Gastrocnemius medialis (tissue), 4 donors: ENCODE measurements at regions not wholly inside any gene's neighbourhood (a gene's known extent, or its start where the extent isn't known, plus 50 kb on each side); places are given as distances from the start of the nearest gene placed in this dataset.

Experiments
- ATAC-seq, 2 donors: fragments of 150-250 bp; one replicate each; pipeline ENCODE4 v1.9.1; 2016
- DNase-seq, 2 donors: peaks; one replicate each; pipeline ENCODE4 v3.0.0-alpha.2; 2019
- H3K27ac ChIP-seq, 4 donors: fragments of 200-600 bp; sonication (generic); 1 replicate in 1 of 4; 2 replicates in 3 of 4; pipeline ENCODE4 v1.5.1; 2016 to 2018; ENCODE audit warnings: mild to moderate bottlenecking in 2 of 4, moderate library complexity in 1 of 4
- H3K27me3 ChIP-seq, 3 donors: fragments of 200-600 bp; sonication (generic) in 2 of 3; 1 replicate in 1 of 3; 2 replicates in 2 of 3; pipeline versions ENCODE4 v1.5.1 to v1.6.0; 2016 to 2019; ENCODE audit warnings: mild to moderate bottlenecking in 1 of 3, moderate library complexity in 1 of 3
- H3K36me3 ChIP-seq, 2 donors: fragments of 200-600 bp; sonication (generic) in 1 of 2; one replicate each; pipeline ENCODE4 v1.5.1; 2017 to 2018
- H3K4me1 ChIP-seq, 2 donors: fragments of 200-600 bp; sonication (generic) in 1 of 2; one replicate each; pipeline ENCODE4 v1.5.1; 2016 to 2017; ENCODE audit warnings: mild to moderate bottlenecking in 2 of 2
- H3K4me3 ChIP-seq, 4 donors: fragments of 200-600 bp; sonication (generic) in 3 of 4; 1 replicate in 1 of 4; 2 replicates in 3 of 4; pipeline ENCODE4 v1.5.1; 2016 to 2019; ENCODE audit warnings: mild to moderate bottlenecking in 2 of 4
- H3K9me3 ChIP-seq, 3 donors: fragments of 200-600 bp; sonication (generic) in 2 of 3; 1 replicate in 1 of 3; 2 replicates in 2 of 3; pipeline ENCODE4 v1.5.1; 2016 to 2019
- POLR2A ChIP-seq, 2 donors: fragments of 450-650 bp; IDR thresholded peaks; one replicate each; pipeline ENCODE4 v1.6.1; 2017; ENCODE audit warnings: antibody characterized with exemption in 2 of 2, mild to moderate bottlenecking in 2 of 2, moderate library complexity in 2 of 2
- in situ Hi-C, 4 donors: fragments of 200-750 bp; cut with MboI; loops; one replicate each; pipeline versions ENCODE4 v1.15.0 to v1.8.0; 2017; ENCODE audit warnings: low sequenced_read_pairs in 4 of 4
- intact Hi-C: fragments of 100-400 bp; cut with DNase I; formaldehyde crosslinking; loops from one replicate; pipeline ENCODE4 v1.15.1; 2023; ENCODE audit warnings: low total_unique reads
- TF ChIP-seq, protein P1 (sequence below), 5 experiments: fragments of 450-650 bp in 3 of 5; fragments of 200-600 bp in 2 of 5; sonication (generic) in 2 of 5; IDR thresholded peaks in 4 of 5; conservative IDR thresholded peaks in 1 of 5; 1 replicate in 4 of 5; 2 replicates in 1 of 5; pipeline ENCODE4 v1.5.1; 2016 to 2019; ENCODE audit warnings: antibody characterized with exemption in 5 of 5, mild to moderate bottlenecking in 3 of 5, moderate library complexity in 3 of 5

DNA sequence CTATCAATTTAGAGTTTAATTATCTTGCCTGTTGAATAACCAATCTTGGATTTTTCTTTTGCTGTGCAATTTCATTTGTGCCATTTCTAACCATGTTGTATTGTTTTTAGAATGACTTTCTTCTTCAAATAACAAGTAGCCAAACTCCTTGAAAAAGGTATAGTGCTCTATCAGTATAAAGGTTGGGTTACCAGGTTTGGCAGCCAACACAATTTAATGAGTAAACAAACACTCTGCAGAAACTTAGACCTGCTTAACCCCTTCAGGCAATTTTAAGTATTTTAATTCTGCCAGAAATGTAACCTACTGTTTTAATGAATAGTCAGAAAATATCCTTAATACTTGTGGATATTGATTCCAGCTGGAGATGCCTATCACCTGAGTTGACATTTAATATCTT lies 299.8 kb downstream of the ARL4A start:
- TF ChIP-seq, protein P1, sequence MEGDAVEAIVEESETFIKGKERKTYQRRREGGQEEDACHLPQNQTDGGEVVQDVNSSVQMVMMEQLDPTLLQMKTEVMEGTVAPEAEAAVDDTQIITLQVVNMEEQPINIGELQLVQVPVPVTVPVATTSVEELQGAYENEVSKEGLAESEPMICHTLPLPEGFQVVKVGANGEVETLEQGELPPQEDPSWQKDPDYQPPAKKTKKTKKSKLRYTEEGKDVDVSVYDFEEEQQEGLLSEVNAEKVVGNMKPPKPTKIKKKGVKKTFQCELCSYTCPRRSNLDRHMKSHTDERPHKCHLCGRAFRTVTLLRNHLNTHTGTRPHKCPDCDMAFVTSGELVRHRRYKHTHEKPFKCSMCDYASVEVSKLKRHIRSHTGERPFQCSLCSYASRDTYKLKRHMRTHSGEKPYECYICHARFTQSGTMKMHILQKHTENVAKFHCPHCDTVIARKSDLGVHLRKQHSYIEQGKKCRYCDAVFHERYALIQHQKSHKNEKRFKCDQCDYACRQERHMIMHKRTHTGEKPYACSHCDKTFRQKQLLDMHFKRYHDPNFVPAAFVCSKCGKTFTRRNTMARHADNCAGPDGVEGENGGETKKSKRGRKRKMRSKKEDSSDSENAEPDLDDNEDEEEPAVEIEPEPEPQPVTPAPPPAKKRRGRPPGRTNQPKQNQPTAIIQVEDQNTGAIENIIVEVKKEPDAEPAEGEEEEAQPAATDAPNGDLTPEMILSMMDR (IDR thresholded peaks at IDR 0.05 in 4 of 5, conservative IDR thresholded peaks at IDR 0.05 in 1 of 5), result no peak
- no peak for TF ChIP-seq POLR2A (IDR thresholded peaks at IDR 0.05)
- H3K4me1 ChIP-seq, result no peaks in the 10 kb centered on the region
- H3K4me3 ChIP-seq, result no peak overlapping the region
- intact Hi-C loops, result no loop called here
- in situ Hi-C loops, result no loop called here
- no peaks in the 10 kb centered on the region for H3K36me3 ChIP-seq
- no peaks in the 10 kb centered on the region for H3K9me3 ChIP-seq
- DNase-seq (no peak), ATAC-seq (no peak)
- H3K27me3 ChIP-seq, result no peaks in the 10 kb centered on the region
- no peak overlapping the region for H3K27ac ChIP-seq

DNA sequence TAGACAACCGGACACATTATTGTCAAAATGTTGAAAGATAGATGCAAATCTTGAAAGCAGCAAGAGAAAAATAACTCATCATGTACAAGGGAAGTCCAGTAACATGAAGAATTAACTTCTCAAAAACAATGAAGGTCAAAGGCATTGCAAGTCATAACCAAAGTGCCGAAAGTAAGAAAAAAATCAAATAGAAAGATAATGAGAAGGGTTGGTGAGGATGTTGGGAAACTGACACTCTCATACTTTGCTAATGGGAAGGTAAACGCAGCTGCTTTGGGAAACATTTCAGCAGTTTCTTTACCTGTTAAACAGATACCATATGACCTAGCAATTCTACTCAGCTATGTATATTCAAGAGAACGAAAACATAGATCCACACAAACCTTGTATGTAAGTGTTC lies 303.0 kb downstream of the ARL4A start:
- no peaks in the 10 kb centered on the region for H3K27me3 ChIP-seq
- ATAC-seq (no peak), DNase-seq (no peak)
- in situ Hi-C loops (no loop called here), intact Hi-C loops (no loop called here)
- no peaks in the 10 kb centered on the region for H3K4me1 ChIP-seq
- no peak overlapping the region for H3K4me3 ChIP-seq
- TF ChIP-seq, protein P1 (IDR thresholded peaks at IDR 0.05 in 4 of 5, conservative IDR thresholded peaks at IDR 0.05 in 1 of 5), result no peak
- no peak for TF ChIP-seq POLR2A (IDR thresholded peaks at IDR 0.05)
- no peaks in the 10 kb centered on the region for H3K36me3 ChIP-seq
- H3K27ac ChIP-seq, result no peak overlapping the region
- H3K9me3 ChIP-seq, result no peaks in the 10 kb centered on the region

DNA sequence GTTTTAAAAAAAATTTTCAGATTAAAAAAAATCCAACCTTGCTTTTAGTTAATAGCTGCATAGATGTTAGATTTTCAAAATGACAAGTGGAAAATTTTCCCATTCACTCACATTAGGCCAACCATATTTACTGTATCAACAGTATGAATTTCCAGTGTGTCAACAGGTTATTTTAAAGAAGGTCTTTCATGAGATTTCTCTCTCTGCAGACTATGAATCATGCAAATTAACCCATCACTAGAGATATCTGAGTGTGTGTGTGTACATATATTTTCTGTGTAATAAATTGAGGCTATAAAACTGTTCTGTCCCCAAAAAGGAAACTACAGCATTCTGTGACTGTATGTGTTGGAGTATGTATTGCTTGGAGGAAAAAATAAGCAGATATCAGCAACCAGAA lies 305.6 kb downstream of the ARL4A start:
- no peaks in the 10 kb centered on the region for H3K27me3 ChIP-seq
- DNase-seq (no peak), ATAC-seq (no peak)
- H3K9me3 ChIP-seq, result no peaks in the 10 kb centered on the region
- no peak overlapping the region for H3K27ac ChIP-seq
- in situ Hi-C loops (no loop called here), intact Hi-C loops (no loop called here)
- H3K4me1 ChIP-seq, result no peaks in the 10 kb centered on the region
- TF ChIP-seq, protein P1 (IDR thresholded peaks at IDR 0.05 in 4 of 5, conservative IDR thresholded peaks at IDR 0.05 in 1 of 5), result no peak
- no peak for TF ChIP-seq POLR2A (IDR thresholded peaks at IDR 0.05)
- H3K4me3 ChIP-seq, result no peak overlapping the region
- no peaks in the 10 kb centered on the region for H3K36me3 ChIP-seq

DNA sequence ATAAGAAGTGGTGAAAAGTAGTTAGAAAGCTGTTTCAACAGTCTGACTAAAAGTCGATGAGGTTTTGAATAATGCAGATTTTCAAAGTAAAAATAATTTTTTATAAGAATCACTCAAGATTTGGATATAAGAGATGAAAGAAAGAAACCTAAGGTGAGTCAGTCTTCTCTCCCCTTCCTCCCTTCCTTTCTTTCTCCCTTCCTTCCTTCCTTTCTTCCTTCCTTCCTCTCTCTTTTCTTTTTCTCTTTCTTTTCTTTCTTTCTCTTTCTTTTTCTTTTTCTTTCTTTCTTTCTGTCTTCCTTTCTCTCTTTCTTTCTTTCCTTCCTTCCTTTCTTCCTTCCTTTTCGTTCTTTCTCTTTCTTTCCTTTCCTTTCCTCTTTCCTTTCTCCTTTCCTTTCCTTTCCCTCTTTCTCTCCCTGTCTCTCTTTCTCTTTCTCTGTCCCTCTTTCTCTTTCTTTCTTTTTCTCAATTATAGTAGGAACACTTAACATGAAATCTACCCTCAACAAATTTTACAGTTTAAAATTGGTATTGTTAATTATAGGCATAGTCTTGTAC lies 308.6 kb downstream of the ARL4A start:
- intact Hi-C loops (no loop called here), in situ Hi-C loops (no loop called here)

More for the DNA sequence above, 308.6 kb downstream of the ARL4A start:
- DNase-seq, result no peak
- TF ChIP-seq POLR2A (IDR thresholded peaks at IDR 0.05), result no peak
- TF ChIP-seq, protein P1 (IDR thresholded peaks at IDR 0.05 in 4 of 5, conservative IDR thresholded peaks at IDR 0.05 in 1 of 5), result no peak
- Histone ChIP-seq H3K9me3 (no peaks in the 10 kb centered on the region), H3K4me3 (no peak overlapping the region), H3K27me3 (no peaks in the 10 kb centered on the region), H3K36me3 (no peaks in the 10 kb centered on the region), H3K4me1 (no peaks in the 10 kb centered on the region), H3K27ac (no peak overlapping the region)
- no peak for ATAC-seq
